Adrenal gland (tissue), 5 donors: ENCODE measurements at regions not wholly inside any gene's neighbourhood (a gene's known extent, or its start where the extent isn't known, plus 50 kb on each side); places are given as distances from the start of the nearest gene placed in this dataset.

Experiments
- CTCF ChIP-seq, 6 experiments: fragments of 450-650 bp in 4 of 6; fragments of 200-600 bp in 2 of 6; sonication (generic) in 1 of 6; IDR thresholded peaks; 1 replicate in 5 of 6; 2 replicates in 1 of 6; pipeline versions ENCODE4 v1.5.1 to v1.8.0; 2016 to 2021; ENCODE audit warnings: antibody characterized with exemption in 6 of 6, mild to moderate bottlenecking in 2 of 6, moderate library complexity in 1 of 6
- POLR2A ChIP-seq, 2 donors: fragments of 450-650 bp; IDR thresholded peaks; one replicate each; pipeline ENCODE4 v1.6.1; 2017; ENCODE audit warnings: antibody characterized with exemption in 2 of 2, mild to moderate bottlenecking in 2 of 2, moderate library complexity in 1 of 2
- donor health status: DM: no; HTN: no; CAD: no.

GRCh38 chr13:68028701-68029100 is 798.6 kb upstream of the PCDH9 start:
- TF ChIP-seq CTCF (IDR thresholded peaks at IDR 0.05) (no peak), POLR2A (IDR thresholded peaks at IDR 0.05) (no peak)
